ENCODE measurements at regions not wholly inside any gene's neighbourhood (a gene's known extent, or its start where the extent isn't known, plus 50 kb on each side); places are given as distances from the start of the nearest gene placed in this dataset.

DNA sequence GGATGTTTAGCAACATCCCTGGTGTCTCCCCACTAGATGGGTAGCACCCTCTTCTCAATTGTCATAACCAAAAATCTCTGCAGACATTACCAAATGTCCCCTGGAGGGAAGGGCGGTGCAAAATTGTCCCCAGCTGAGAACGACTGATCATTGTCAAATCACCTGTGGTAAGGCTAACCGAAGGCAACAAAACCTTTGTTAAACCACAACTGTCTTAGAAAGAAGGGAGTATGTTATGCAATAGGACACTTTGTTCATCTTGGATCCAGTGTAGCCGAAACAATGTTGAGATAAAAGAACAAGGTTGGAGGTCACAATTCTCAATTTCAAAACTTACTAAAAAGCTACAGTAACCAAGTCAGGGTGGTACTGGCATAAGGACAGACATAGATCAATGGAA is 50.3 kb upstream of the ST3GAL5 start:
- TF ChIP-seq, protein P1, sequence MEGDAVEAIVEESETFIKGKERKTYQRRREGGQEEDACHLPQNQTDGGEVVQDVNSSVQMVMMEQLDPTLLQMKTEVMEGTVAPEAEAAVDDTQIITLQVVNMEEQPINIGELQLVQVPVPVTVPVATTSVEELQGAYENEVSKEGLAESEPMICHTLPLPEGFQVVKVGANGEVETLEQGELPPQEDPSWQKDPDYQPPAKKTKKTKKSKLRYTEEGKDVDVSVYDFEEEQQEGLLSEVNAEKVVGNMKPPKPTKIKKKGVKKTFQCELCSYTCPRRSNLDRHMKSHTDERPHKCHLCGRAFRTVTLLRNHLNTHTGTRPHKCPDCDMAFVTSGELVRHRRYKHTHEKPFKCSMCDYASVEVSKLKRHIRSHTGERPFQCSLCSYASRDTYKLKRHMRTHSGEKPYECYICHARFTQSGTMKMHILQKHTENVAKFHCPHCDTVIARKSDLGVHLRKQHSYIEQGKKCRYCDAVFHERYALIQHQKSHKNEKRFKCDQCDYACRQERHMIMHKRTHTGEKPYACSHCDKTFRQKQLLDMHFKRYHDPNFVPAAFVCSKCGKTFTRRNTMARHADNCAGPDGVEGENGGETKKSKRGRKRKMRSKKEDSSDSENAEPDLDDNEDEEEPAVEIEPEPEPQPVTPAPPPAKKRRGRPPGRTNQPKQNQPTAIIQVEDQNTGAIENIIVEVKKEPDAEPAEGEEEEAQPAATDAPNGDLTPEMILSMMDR (IDR thresholded peaks at IDR 0.05), result no peak
- peaks cover 0 to 3% (median 0%) of the 10 kb centered on the region in 4 donors for H3K4me1 ChIP-seq
- H3K9me3 ChIP-seq, result peaks cover 0 to 3% (median 0%) of the 10 kb centered on the region in 3 donors
- DNase-seq, result no peak
- H3K27ac ChIP-seq, result no peak overlapping the region
- H3K27me3 ChIP-seq, result no peaks in the 10 kb centered on the region
- H3K4me3 ChIP-seq, result no peak overlapping the region
- no peaks in the 10 kb centered on the region for H3K36me3 ChIP-seq
- intact Hi-C loops (cut with DNase I; ENCODE audit: low total_unique reads), result no loop called here
